ENCODE measurements at regions not wholly inside any gene's neighbourhood (a gene's known extent, or its start where the extent isn't known, plus 50 kb on each side); places are given as distances from the start of the nearest gene placed in this dataset.

GRCh38 chr6:8231956-8232355 is 129.6 kb upstream of the EEF1E1 start:
- ATAC-seq (no peak), DNase-seq (no peak)
- intact Hi-C loops (cut with DNase I, micrococcal nuclease): no loop called here

GRCh38 chr6:8229915-8230756 is 127.8 kb upstream of the EEF1E1 start:
- ATAC-seq: no peak
- intact Hi-C loops (cut with DNase I, micrococcal nuclease): no loop called here
- DNase-seq: no peak

- no peak for ATAC-seq
- no peak for DNase-seq
- intact Hi-C loops (cut with DNase I, micrococcal nuclease): no loop called here
These were observed 122.8 kb upstream of the EEF1E1 start for GRCh38 chr6:8225113-8225512.

DNA sequence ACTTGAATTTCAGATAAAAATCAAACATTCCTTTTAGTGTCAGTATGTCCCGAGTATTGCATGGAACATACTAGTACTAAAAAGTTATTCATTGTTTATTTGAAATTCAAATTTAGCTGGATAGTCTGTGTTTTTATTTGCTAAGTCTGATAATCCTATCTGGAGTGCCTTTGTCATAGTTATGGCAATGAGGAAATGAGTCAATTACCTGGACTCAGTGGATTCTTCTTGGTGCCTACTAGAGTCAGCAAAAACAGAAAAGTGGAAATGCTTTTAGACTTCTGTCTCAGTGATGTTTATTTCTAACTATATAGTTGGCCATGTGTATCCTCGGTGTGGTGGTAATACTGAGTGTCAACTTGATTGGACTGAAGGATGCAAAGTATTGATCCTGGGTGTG is 121.3 kb upstream of the EEF1E1 start:
- intact Hi-C loops (cut with DNase I, micrococcal nuclease): no loop called here
- no peak for ATAC-seq
- no peak for DNase-seq

DNA sequence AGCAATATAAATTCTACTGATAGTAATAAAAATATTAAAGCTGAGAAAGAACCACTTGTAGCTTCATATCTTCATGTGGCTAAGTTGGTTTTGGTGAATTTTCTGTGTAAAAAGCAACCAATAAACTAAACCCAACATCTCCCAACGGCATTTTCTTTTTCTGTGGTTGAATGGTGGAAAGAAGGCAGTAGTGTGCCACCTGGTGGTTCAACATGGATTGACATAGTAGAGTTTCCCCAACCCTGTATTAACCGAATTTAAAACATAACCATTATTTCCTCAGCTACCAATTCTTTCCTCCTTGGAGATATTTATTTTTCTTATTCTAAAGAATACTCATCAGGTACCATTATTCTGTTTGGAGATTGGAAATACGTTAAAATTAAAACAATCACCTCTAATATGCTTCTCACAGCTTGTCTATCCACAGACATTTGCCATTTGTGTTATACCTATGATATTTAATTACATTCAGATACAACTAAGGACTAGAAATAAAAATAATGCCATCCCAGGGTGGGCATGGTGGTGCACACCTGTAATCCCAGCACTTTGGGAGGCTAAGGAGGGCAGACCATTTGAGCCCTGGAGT is 117.1 kb upstream of the EEF1E1 start:
- peak in 1 of 2 donors; percentile 38 for DNase-seq

GRCh38 chr6:8218861-8219260 is 116.5 kb upstream of the EEF1E1 start:
- no peak for DNase-seq
- ATAC-seq: no peak
- intact Hi-C loops (cut with DNase I, micrococcal nuclease): loop anchor here in 1 of 2 donors (10.0 kb wide), 1 partner anchor 84 kb away; no protein-coding TSS in a partner anchor

More for the DNA sequence above, 117.1 kb upstream of the EEF1E1 start:
- peak; percentile 59 for ATAC-seq
- intact Hi-C loops (cut with DNase I, micrococcal nuclease): loop anchor here in 1 of 2 donors (10.0 kb wide), 1 partner anchor 85 kb away; no protein-coding TSS in a partner anchor

DNA sequence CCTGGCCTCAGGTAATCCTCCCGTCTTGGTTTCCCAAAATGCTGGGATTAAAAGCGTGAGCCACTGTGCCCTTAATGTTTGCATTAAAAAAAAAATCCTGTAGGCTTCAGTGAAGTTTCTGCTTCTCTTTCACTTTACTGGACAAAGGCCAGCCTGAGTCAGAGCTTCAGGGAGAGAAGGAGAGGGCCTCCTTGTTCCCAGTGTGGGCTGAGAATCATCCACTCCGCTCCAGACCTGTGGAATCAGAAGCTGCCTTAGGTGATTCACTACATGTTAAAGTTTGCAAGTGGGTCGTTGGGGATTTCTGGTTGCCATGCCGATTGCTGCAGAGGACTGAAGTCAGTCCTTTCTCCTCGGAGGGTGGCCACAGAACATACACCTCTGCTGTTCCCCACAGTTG is 113.3 kb upstream of the EEF1E1 start:
- ATAC-seq (no peak), DNase-seq (no peak)
- intact Hi-C loops (cut with DNase I, micrococcal nuclease): loop anchor here in 1 of 2 donors (10.0 kb wide), 1 partner anchor 81 kb away; no protein-coding TSS in a partner anchor

GRCh38 chr6:8213995-8214394 is 111.6 kb upstream of the EEF1E1 start:
- intact Hi-C loops (cut with DNase I, micrococcal nuclease): loop anchor here in 1 of 2 donors (10.0 kb wide), 1 partner anchor 79 kb away; no protein-coding TSS in a partner anchor
- ATAC-seq: no peak
- DNase-seq: no peak

DNA sequence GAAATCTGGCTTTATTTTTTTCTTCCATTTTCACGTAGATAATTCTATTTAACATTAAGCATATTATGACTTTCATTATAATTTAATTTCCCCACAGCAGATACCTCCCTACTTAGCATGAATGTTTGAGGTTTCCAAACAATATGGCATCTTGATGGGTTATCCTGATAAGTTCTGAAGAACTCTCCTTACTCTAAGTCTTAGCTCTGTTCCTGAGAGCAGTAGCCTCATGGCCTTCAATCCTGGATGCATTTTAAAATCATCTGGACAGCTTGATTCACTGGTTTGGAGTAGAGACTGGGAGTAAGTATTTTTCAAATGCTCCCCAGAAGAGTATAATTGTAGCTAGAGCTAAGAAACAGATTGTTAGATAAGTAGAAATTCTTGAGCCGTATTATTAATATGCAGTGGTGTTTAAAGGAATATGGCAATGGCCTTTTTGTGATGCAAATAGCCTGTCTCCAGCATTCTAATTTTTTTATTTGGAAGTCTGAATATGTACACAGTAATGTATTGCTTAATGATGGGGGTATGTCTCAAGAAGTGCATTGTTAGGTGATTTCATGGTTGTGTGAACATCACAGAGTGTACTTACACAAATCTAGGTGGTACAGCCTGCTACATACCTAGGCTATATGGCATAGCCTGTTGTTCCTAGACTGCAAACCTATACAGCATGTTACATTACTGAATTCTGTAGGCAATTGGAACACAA is 110.5 kb upstream of the EEF1E1 start:
- DNase-seq: no peak
- intact Hi-C loops (cut with DNase I, micrococcal nuclease): loop anchor here in 1 of 2 donors (10.0 kb wide), 1 partner anchor 78 kb away; no protein-coding TSS in a partner anchor
- ATAC-seq: no peak

DNA sequence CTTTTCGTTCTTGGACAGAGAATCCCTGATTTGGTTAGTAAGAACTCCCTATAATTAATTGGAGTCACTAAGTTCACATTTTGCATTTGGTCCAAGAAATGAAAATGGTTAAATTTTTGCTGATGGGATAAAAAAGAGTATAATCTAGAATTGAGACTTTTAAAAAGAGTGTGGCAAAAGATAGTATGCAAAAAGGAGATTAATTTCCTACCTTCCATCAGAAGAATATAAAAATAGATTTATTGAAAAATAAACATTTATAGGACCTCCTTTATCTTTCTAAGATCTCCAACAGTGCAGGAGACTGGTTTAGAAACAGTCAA is 105.5 kb upstream of the EEF1E1 start:
- ATAC-seq (no peak), DNase-seq (no peak)
- intact Hi-C loops (cut with DNase I, micrococcal nuclease): no loop called here

GRCh38 chr6:8207191-8207868 is 105.0 kb upstream of the EEF1E1 start:
- DNase-seq: no peak
- intact Hi-C loops (cut with DNase I, micrococcal nuclease): no loop called here

GRCh38 chr6:8203337-8203736 is 101.0 kb upstream of the EEF1E1 start:
- no peak for ATAC-seq
- DNase-seq: no peak
- intact Hi-C loops (cut with DNase I, micrococcal nuclease): no loop called here

More at GRCh38 chr6:8207191-8207868, 105.0 kb upstream of the EEF1E1 start:
- no peak for ATAC-seq

GRCh38 chr6:8201679-8202078 is 99.3 kb upstream of the EEF1E1 start:
- DNase-seq: no peak
- intact Hi-C loops (cut with DNase I, micrococcal nuclease): no loop called here
- no peak for ATAC-seq

DNA sequence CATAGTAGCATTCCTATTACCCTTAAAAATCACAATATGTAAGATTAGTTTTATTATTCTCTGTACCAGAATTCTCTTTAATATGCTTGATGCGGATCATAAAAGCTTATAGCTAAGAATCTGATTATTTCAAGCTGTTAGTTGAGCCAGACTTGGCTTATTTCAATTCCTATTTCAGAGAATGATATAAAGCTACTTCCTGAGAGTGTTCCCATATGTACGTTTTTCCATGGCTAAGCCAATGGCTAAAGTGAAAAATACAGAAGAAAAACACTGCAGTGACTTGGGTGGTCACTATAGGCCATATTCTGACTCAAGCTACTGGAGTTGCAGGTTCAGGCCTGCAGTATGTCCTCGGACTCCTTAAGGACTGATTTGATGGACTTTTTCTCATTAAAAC is 97.9 kb upstream of the EEF1E1 start:
- DNase-seq: no peak
- no peak for ATAC-seq
- intact Hi-C loops (cut with DNase I, micrococcal nuclease): no loop called here

- DNase-seq: no peak
- ATAC-seq: no peak
- intact Hi-C loops (cut with DNase I, micrococcal nuclease): no loop called here
These were observed 93.4 kb upstream of the EEF1E1 start for GRCh38 chr6:8195714-8196102.

GRCh38 chr6:8195040-8195713 is 92.8 kb upstream of the EEF1E1 start:
- DNase-seq: no peak
- intact Hi-C loops (cut with DNase I, micrococcal nuclease): no loop called here
- no peak for ATAC-seq

DNA sequence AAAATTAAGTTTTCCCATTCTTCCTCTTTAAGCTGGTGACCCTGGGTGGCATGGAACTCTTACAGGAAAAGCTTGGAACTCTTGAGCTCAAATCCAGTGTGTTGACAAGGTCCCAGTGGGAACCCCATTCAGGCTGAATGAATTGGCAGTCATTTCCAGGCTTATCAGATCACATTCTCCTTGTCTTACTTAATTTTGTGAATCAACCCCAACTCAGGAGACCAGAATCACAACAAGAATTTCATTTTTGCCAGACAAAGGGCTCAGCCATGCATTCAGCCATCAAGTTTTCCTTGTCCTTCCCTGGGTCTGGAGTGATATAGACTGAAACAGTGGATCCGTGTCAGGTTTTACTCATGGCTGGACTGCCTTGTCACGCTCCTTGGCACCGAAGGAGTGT is 92.1 kb upstream of the EEF1E1 start:
- DNase-seq: no peak
- ATAC-seq: no peak
- intact Hi-C loops (cut with DNase I, micrococcal nuclease): no loop called here

- intact Hi-C loops (cut with DNase I, micrococcal nuclease): no loop called here
- no peak for ATAC-seq
- no peak for DNase-seq
These were observed 91.2 kb upstream of the EEF1E1 start for GRCh38 chr6:8193541-8193940.

GRCh38 chr6:8192597-8192996 is 90.2 kb upstream of the EEF1E1 start:
- intact Hi-C loops (cut with DNase I, micrococcal nuclease): no loop called here
- DNase-seq: no peak
- ATAC-seq: no peak

Measured in left colon (tissue), 2 donors.